Femur (tissue), 1 donor: ENCODE measurements at regions not wholly inside any gene's neighbourhood (a gene's known extent, or its start where the extent isn't known, plus 50 kb on each side); places are given as distances from the start of the nearest gene placed in this dataset.

Experiments used
- DNase-seq: peaks from one replicate; pipeline ENCODE4 v3.0.0-alpha.2; 2017

GRCh38 chr15:69798481-69799250 lies 299.1 kb downstream of the TLE3 start:
- no peak for DNase-seq

- no peak for DNase-seq
Observed at GRCh38 chr15:69801144-69801543, 296.6 kb downstream of the TLE3 start.

- no peak for DNase-seq
Observed at GRCh38 chr15:69802432-69802831, 295.3 kb downstream of the TLE3 start.

GRCh38 chr15:69804786-69805185 lies 292.9 kb downstream of the TLE3 start:
- no peak for DNase-seq

- DNase-seq: no peak
Observed at GRCh38 chr15:69805248-69805953, 292.3 kb downstream of the TLE3 start.

GRCh38 chr15:69806287-69806915 lies 291.3 kb downstream of the TLE3 start:
- DNase-seq: no peak

- DNase-seq: no peak
Observed at GRCh38 chr15:69807721-69808120, 290.0 kb downstream of the TLE3 start.

GRCh38 chr15:69808756-69809155 lies 289.0 kb downstream of the TLE3 start:
- DNase-seq: no peak

- no peak for DNase-seq
Observed at GRCh38 chr15:69809421-69809820, 288.3 kb downstream of the TLE3 start.

GRCh38 chr15:69810431-69811354 lies 287.0 kb downstream of the TLE3 start:
- DNase-seq: peak; percentile 74

GRCh38 chr15:69812861-69813261 lies 284.9 kb downstream of the TLE3 start:
- DNase-seq: no peak

- DNase-seq: no peak
Observed at GRCh38 chr15:69813881-69814280, 283.8 kb downstream of the TLE3 start.

GRCh38 chr15:69814932-69815331 lies 282.8 kb downstream of the TLE3 start:
- no peak for DNase-seq

GRCh38 chr15:69815793-69816192 lies 281.9 kb downstream of the TLE3 start:
- DNase-seq: no peak

- no peak for DNase-seq
Observed at GRCh38 chr15:69816522-69816921, 281.2 kb downstream of the TLE3 start.

- DNase-seq: no peak
Observed at GRCh38 chr15:69818529-69818928, 279.2 kb downstream of the TLE3 start.

- no peak for DNase-seq
Observed at GRCh38 chr15:69819371-69819770, 278.3 kb downstream of the TLE3 start.

GRCh38 chr15:69820819-69821218 lies 276.9 kb downstream of the TLE3 start:
- DNase-seq: no peak

GRCh38 chr15:69823223-69823907 lies 274.4 kb downstream of the TLE3 start:
- no peak for DNase-seq

- DNase-seq: no peak
Observed at GRCh38 chr15:69824075-69824876, 273.4 kb downstream of the TLE3 start.

- DNase-seq: no peak
Observed at GRCh38 chr15:69824877-69825406, 272.8 kb downstream of the TLE3 start.
